Endothelial cell of umbilical vein (primary cell): ENCODE measurements at regions not wholly inside any gene's neighbourhood (a gene's known extent, or its start where the extent isn't known, plus 50 kb on each side); places are given as distances from the start of the nearest gene placed in this dataset.

ENCODE experiments used
- BruUV-seq: library from RNA; stranded (reverse); fragments of 400-500 nt; replicated peaks from 2 replicates; lab custom pipeline; 2021; lab: Mats Ljungman, UMichigan
- CTCF ChIA-PET: fragments of 300-600, 350-600 bp; sonication (Branson Sonifier 250); formaldehyde crosslinking; loops from one replicate; lab custom pipeline; 2021; ENCODE audit warnings: antibody characterized with exemption, inconsistent platforms; lab: Charles Lee
- POLR2A ChIA-PET: fragments of 300-600, 350-600 bp; sonication (Branson Sonifier 250); formaldehyde crosslinking; loops from one replicate; lab custom pipeline; 2021; ENCODE audit warnings: antibody characterized with exemption, inconsistent platforms; lab: Charles Lee
- DNase-seq: peaks from one replicate; pipeline ENCODE4 v3.0.0-alpha.2; 2011; ENCODE audit warnings: low read depth, low spot score
- FAIRE-seq: peaks from 2 replicates; lab custom pipeline; 2011; peaks lifted over from hg19 to GRCh38; lab: Jason Lieb, UNC
- H2AFZ ChIP-seq: 2 replicates; pipeline ENCODE4 v1.6.0; 2012; ENCODE audit warnings: low read depth, low read length, control low read depth, inconsistent platforms
- H3K27ac ChIP-seq: 2 replicates; pipeline ENCODE4 v1.5.1; 2011; ENCODE audit warnings: low read depth, mild to moderate bottlenecking, control low read depth, low read length, moderate library complexity; ENCODE audit not compliant: insufficient read depth
- H3K27me3 ChIP-seq, 2 experiments: 2 replicates each; pipeline versions ENCODE4 v1.6.0 to v1.6.1; 2011; ENCODE audit warnings: low read length in 2 of 2, mixed read lengths in 1 of 2; ENCODE audit not compliant: control insufficient read depth in 2 of 2, insufficient read depth in 2 of 2
- H3K36me3 ChIP-seq, 2 experiments: 2 replicates in 1 of 2; 3 replicates in 1 of 2; pipeline ENCODE4 v1.5.1; 2011; ENCODE audit warnings: low read length in 2 of 2, mild to moderate bottlenecking in 1 of 2, moderate library complexity in 1 of 2; ENCODE audit not compliant: control insufficient read depth in 2 of 2, insufficient read depth in 2 of 2; ENCODE audit errors: extremely low read depth in 1 of 2
- H3K4me1 ChIP-seq: 3 replicates; pipeline ENCODE4 v1.5.1; 2011; ENCODE audit warnings: mild to moderate bottlenecking, low read length; ENCODE audit not compliant: control insufficient read depth, insufficient read depth; ENCODE audit errors: extremely low read depth
- H3K4me2 ChIP-seq: 2 replicates; pipeline ENCODE4 v1.6.1; 2011; ENCODE audit warnings: low read length, control low read depth, mixed read lengths; ENCODE audit not compliant: insufficient read depth
- H3K4me3 ChIP-seq, 3 experiments: fragments of 200-600 bp in 1 of 3; sonication (generic), shearing (Covaris generic) in 1 of 3; replicated peaks in 1 of 3; 2 replicates each; pipeline ENCODE4 v1.5.1; 2011 to 2016; ENCODE audit warnings: control low read depth in 3 of 3, low read length in 3 of 3, mild to moderate bottlenecking in 2 of 3, inconsistent platforms in 1 of 3, low read depth in 1 of 3, moderate library complexity in 1 of 3; ENCODE audit not compliant: insufficient read depth in 1 of 3
- H3K79me2 ChIP-seq: 2 replicates; pipeline ENCODE4 v1.6.0; 2012; ENCODE audit warnings: low read length, inconsistent platforms; ENCODE audit not compliant: control insufficient read depth, insufficient read depth
- H3K9ac ChIP-seq: replicated peaks from 2 replicates; pipeline ENCODE3; 2011; ENCODE audit warnings: low read length, control low read depth; ENCODE audit not compliant: insufficient read depth; ENCODE audit errors: extremely low read depth
- H3K9me1 ChIP-seq: replicated peaks from 3 replicates; pipeline ENCODE4 v1.6.0; 2011; ENCODE audit warnings: mild to moderate bottlenecking, low read length; ENCODE audit not compliant: control insufficient read depth, insufficient read depth; ENCODE audit errors: extremely low read depth
- H3K9me3 ChIP-seq: replicated peaks from 2 replicates; pipeline ENCODE4 v1.5.1; 2012; ENCODE audit warnings: low read length, inconsistent platforms; ENCODE audit not compliant: control insufficient read depth, insufficient read depth
- H4K20me1 ChIP-seq: replicated peaks from 2 replicates; pipeline ENCODE3; 2011; ENCODE audit warnings: mild to moderate bottlenecking, low read length; ENCODE audit not compliant: control insufficient read depth, insufficient read depth; ENCODE audit errors: extremely low read depth
- EZH2 ChIP-seq: IDR thresholded peaks from 2 replicates; pipeline ENCODE4 v1.6.1; 2012; ENCODE audit warnings: borderline replicate concordance, low read depth, mild to moderate bottlenecking, moderate library complexity, low read length, inconsistent platforms; ENCODE audit not compliant: severe bottlenecking
- FOS ChIP-seq: IDR thresholded peaks from 2 replicates; pipeline ENCODE4 v1.6.1; 2011; ENCODE audit warnings: mild to moderate bottlenecking, low read length, moderate library complexity, borderline replicate concordance; ENCODE audit not compliant: insufficient read depth
- GATA2 ChIP-seq: IDR thresholded peaks from 2 replicates; pipeline ENCODE4 v1.7.0; 2011; ENCODE audit warnings: low read depth, mild to moderate bottlenecking, moderate library complexity, mixed read lengths, low read length; ENCODE audit not compliant: insufficient read length, insufficient read depth
- JUN ChIP-seq: IDR thresholded peaks from 2 replicates; pipeline ENCODE4 v1.6.1; 2011; ENCODE audit warnings: borderline replicate concordance, low read depth; ENCODE audit not compliant: insufficient read length, insufficient read depth
- MYC ChIP-seq: IDR thresholded peaks from one replicate; pipeline ENCODE4 v1.6.1; 2011; ENCODE audit warnings: mild to moderate bottlenecking, low read depth, low read length
- POLR2A ChIP-seq: IDR thresholded peaks from 2 replicates; pipeline ENCODE4 v1.6.1; 2012; ENCODE audit warnings: low read depth, mild to moderate bottlenecking, control low read depth, low read length
- POLR2AphosphoS5 ChIP-seq: IDR thresholded peaks from 2 replicates; pipeline ENCODE4 v1.6.1; 2012; ENCODE audit warnings: low read depth, mild to moderate bottlenecking, control low read depth, low read length, moderate library complexity; ENCODE audit not compliant: insufficient read depth
- dilution Hi-C: fragments of 300-500 bp; cut with MboI; formaldehyde crosslinking; loops from one replicate; pipeline ENCODE4 v1.15.0; 2019; ENCODE audit warnings: low sequenced_read_pairs; ENCODE audit not compliant: extremely low pct_ligation_motif_present
- intact Hi-C: fragments of 100-400 bp; cut with micrococcal nuclease; formaldehyde crosslinking; loops from one replicate; pipeline ENCODE4 v1.10.0; 2022
- TF ChIP-seq, protein P1 (sequence below), 2 donors: IDR thresholded peaks; 1 replicate in 1 of 2; 2 replicates in 1 of 2; pipeline ENCODE4 v1.5.1; 2011; ENCODE audit warnings: low read length in 2 of 2, mild to moderate bottlenecking in 2 of 2, moderate library complexity in 2 of 2, control low read depth in 1 of 2, inconsistent platforms in 1 of 2, low read depth in 1 of 2; ENCODE audit not compliant: insufficient read depth in 1 of 2; ENCODE audit errors: extremely low read depth in 1 of 2
- TF ChIP-seq, protein P2 (sequence below): IDR thresholded peaks from 2 replicates; pipeline ENCODE4 v1.6.1; 2011; ENCODE audit not compliant: insufficient read depth, insufficient read length

DNA sequence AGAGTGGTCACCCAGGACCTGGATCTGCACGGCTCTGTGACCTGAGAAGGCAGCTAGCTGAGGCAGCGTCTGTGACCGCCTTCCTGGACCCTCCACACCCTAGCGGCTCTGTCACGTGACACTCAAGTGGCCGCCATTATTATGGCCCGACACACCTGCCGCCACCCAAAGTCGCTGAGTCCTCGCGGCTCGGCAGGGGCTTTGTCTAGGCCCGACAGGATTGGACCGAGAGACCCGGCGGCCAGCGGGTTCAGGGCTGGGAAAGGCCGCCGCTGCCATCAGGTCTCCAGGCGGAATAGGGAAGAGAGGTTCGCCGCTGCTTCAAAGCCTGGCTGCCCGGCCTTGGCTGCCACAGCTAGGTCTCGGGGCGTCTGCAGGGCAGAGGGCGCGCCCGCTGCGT is 1162.5 kb upstream of the LRRTM1 start:
- Histone ChIP-seq H3K27ac (no peak overlapping the region), H3K9me1 (no peaks in the 10 kb centered on the region), H3K9me3 (no peaks in the 10 kb centered on the region), H3K4me1 (no peaks in the 10 kb centered on the region), H3K79me2 (no peaks in the 10 kb centered on the region), H3K4me3 (no peak overlapping the region), H3K27me3 (no peaks in the 10 kb centered on the region), H4K20me1 (no peaks in the 10 kb centered on the region), H2AFZ (no peak overlapping the region), H3K4me2 (no peak overlapping the region), H3K36me3 (no peaks in the 10 kb centered on the region), H3K9ac (no peak overlapping the region)
- no TSS peak for BruUV-seq
- DNase-seq (no peak), FAIRE-seq (no peak)
- intact Hi-C loops (no loop called here), dilution Hi-C loops (no loop called here)
- CTCF ChIA-PET, result no interaction called here
- POLR2A ChIA-PET, result no interaction called here
- TF ChIP-seq, protein P1, sequence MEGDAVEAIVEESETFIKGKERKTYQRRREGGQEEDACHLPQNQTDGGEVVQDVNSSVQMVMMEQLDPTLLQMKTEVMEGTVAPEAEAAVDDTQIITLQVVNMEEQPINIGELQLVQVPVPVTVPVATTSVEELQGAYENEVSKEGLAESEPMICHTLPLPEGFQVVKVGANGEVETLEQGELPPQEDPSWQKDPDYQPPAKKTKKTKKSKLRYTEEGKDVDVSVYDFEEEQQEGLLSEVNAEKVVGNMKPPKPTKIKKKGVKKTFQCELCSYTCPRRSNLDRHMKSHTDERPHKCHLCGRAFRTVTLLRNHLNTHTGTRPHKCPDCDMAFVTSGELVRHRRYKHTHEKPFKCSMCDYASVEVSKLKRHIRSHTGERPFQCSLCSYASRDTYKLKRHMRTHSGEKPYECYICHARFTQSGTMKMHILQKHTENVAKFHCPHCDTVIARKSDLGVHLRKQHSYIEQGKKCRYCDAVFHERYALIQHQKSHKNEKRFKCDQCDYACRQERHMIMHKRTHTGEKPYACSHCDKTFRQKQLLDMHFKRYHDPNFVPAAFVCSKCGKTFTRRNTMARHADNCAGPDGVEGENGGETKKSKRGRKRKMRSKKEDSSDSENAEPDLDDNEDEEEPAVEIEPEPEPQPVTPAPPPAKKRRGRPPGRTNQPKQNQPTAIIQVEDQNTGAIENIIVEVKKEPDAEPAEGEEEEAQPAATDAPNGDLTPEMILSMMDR (IDR thresholded peaks at IDR 0.05; ENCODE audit: extremely low read depth in 1 of 2, insufficient read depth in 1 of 2, low read depth in 1 of 2, low read length in 2 of 2), result no peak
- no peak for TF ChIP-seq POLR2AphosphoS5
- TF ChIP-seq JUN, result no peak
- no peak for TF ChIP-seq MYC
- no peak for TF ChIP-seq POLR2A
- no peak for TF ChIP-seq EZH2
- no peak for TF ChIP-seq FOS
- TF ChIP-seq GATA2, result no peak
- TF ChIP-seq, protein P2, sequence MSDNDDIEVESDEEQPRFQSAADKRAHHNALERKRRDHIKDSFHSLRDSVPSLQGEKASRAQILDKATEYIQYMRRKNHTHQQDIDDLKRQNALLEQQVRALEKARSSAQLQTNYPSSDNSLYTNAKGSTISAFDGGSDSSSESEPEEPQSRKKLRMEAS, result no peak
